SK-N-DZ (cell line): ENCODE measurements at regions not wholly inside any gene's neighbourhood (a gene's known extent, or its start where the extent isn't known, plus 50 kb on each side); places are given as distances from the start of the nearest gene placed in this dataset.
A peak's percentile ranks its signal among the peaks of the same experiment; 100 is the strongest.
"Not testable (repeated sequence)": the region's sequence is repeated elsewhere in the genome, so short reads cannot be mapped to it uniquely, and the experiment has no call there.

Experiments used
- DNase-seq: peaks from one replicate; pipeline ENCODE4 v3.0.0-alpha.2; 2015; ENCODE audit warnings: low spot score
- small RNA-seq, 2 experiments: library from RNA; depleted of rRNA; stranded (forward); fragments of <200 nt; gene quantifications; one replicate each; pipeline ENCODE3, GENCODE V24; 2014

GRCh38 chr4:174400603-174401302, 117.0 kb downstream of the CEP44 start:
- not testable (repeated sequence) for DNase-seq

GRCh38 chr4:174398728-174399127, 115.0 kb downstream of the CEP44 start:
- no peak for DNase-seq

GRCh38 chr4:174397366-174398155, 113.8 kb downstream of the CEP44 start:
- no peak for DNase-seq

- DNase-seq, result no peak
Observed at GRCh38 chr4:174396599-174397110, 112.9 kb downstream of the CEP44 start.

GRCh38 chr4:174394915-174395314, 111.2 kb downstream of the CEP44 start:
- no peak for DNase-seq

GRCh38 chr4:174389439-174389838, 105.7 kb downstream of the CEP44 start:
- no peak for DNase-seq

- DNase-seq, result no peak
Observed at GRCh38 chr4:174388461-174389145, 104.9 kb downstream of the CEP44 start.

- no peak for DNase-seq
Observed at GRCh38 chr4:174387721-174388120, 104.0 kb downstream of the CEP44 start.

GRCh38 chr4:174387143-174387542, 103.4 kb downstream of the CEP44 start:
- DNase-seq, result no peak

GRCh38 chr4:174383783-174384182, 100.1 kb downstream of the CEP44 start:
- DNase-seq, result no peak

- DNase-seq, result peak; percentile 13
Observed at GRCh38 chr4:174382938-174383605, 99.4 kb downstream of the CEP44 start.

Small RNA genes lying in the stretch of these regions (small RNA-seq; reads per million reads assigned to genes)
- 0 reads per million in 2 experiments for gene MIR4276
